ENCODE measurements at regions not wholly inside any gene's neighbourhood (a gene's known extent, or its start where the extent isn't known, plus 50 kb on each side); places are given as distances from the start of the nearest gene placed in this dataset.
"Not testable (repeated sequence)": the region's sequence is repeated elsewhere in the genome, so short reads cannot be mapped to it uniquely, and the experiment has no call there.

DNA sequence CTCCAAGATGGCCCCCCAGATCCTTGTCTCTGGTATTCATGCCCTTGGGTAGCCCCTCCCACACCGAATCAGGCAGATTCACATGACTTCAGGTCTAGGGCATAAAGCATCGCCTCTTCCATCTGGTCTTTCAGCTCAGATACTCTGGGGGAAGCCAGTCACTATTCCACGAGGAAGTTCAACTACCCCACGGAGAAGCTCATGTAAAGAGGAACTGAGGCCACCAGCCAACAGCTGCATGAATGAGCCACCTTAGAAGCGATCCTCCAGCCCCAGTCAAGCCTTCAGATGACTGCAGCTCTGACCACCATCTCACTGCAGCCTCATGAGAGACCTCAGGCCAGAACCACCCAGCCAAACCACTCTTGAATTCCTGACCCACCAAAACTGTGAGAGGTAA is 54.1 kb downstream of the SOCS3 start:
- no peak for DNase-seq

DNA sequence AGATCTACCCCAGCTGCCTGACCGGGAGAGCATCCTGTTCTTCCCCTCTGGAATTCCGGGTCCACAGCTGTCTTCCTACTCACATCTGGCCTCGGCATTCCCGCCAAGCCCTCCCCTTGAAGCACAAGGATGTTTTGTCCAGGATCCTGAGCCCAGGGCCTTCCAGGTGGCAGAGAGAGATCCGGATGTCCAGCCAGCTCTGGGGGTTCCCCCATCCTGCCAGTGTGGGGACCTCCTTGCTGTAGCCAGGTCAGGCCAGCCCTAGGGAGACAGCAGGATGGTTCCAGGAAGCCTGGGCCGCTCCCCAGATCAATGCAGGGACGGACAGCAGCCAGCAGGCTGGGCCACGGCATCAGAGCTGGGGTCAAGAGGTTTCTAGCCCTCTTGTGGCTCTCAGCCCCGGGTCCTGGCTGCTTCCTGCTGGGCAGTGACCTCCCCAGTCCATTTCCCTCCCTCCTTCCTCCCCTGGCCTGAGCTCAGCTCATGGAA is 55.3 kb downstream of the SOCS3 start:
- no peak for DNase-seq

DNA sequence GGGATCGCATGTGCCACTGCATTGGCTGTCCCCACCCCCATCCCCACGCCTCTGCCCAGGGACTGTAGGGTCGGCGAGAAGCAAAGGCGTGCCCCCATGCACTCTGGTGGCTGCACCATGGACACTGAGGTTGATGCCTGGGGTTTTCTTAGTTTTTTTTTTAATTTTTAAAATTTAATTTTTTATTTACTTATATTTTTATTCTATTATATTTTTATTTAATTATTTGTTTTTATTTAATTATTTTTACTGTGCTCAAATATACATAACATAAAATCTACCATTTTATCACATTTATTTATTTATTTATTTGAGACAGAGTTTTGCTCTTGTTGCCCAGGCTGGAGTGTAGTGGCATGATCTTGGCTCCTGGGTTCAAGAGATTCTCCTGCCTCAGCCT is 57.4 kb downstream of the SOCS3 start:
- no peak for DNase-seq

DNA sequence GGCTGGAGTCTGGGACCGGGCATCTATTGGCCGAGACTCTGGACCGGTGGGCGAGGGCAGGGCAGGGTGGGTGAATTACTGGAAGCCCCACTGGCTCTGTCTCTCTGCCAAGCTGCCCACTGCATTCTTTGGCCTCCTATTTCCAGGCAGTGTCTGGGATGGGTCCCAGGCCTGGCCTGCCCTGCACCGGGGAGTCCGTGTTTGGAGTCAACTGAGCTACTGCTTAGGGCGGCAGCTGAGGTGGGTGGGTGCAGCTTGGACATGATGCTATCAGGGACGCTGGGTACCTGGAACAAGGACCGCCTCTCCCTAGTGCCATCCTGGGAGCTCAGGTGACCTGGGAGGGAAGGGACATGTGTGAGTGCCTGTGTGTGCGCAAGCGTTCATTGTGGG is 58.1 kb downstream of the SOCS3 start:
- DNase-seq, result no peak

DNA sequence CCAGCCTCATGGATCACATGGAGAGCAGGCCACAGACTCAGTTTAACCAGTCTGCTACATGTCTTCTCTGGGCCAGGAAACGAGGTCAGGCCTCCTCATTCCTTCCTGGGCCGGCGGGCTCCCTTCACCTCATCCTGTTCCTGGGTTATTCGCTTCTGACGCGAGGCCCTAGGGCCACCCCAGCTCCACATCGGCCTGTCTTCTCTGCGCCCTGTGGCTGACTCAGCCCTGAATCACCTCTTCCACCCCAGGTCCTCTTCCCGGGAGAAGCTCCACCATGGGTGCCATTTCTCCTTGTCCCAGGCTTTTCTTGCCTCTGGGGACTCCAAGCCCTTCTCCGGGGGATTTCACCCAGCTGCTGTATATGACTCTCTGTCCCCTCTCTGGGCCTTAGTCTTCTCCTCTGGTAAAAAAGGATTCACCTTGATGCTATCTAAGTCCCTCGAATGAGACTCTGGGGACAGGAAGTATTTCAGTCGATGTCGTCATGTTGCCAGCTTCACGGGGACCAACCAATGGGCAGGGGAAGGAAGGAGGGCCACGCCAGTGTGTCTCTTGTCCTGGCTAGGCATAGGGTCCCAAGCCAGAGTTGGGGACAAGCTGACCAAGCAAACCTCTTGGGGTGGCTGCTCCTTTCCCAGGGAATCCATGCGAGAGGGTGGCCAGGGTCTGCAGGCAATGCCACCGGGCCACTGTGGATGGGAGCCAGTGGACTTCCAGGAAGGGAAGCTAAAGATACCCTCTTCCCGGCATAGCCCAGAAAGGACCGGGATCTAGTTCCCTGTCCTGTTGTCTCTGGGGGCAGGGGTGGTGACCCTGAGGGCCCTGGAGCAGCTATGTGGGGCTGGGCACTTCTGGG is 58.7 kb downstream of the SOCS3 start:
- DNase-seq, result no peak

DNA sequence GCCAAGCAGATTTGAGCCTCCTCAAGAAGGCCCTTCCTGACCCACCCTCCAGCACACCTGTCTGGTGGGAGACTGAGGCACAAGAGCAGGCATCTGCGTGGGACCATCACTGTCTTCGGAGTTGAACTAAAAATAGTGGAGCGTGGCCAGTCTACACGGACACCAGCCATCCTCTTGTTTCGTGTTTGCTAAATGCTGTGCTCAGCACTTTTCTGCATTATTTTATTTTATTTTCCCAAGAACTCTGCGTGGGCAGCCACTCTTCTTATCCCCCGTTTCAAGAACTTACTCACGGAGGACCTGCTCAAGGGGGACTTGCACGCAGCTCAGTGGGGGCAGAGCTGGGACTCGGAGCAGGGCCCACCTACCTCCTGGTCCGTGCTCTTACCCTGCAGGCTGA is 60.8 kb downstream of the SOCS3 start:
- no peak for DNase-seq

DNA sequence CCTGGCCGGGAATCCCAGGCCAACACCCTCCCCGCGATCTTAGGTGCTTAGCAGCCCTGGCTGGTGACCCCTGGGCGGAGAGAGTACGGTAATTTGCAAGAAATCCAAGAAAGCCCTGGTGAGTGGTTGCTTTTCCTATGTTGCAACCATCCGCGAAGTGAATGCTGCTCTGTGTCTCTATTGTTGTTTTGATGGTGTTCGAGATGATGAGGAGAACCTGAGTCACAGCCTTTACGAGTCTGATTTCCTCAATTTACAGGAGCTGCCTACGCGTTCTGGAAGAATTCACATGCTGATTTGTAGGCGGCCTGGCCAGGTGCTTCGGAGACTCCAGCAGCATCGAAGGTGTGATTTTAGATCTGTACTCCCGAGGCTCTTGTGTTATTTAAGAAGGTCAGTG is 63.3 kb downstream of the TMEM235 start:
- no peak for DNase-seq

DNA sequence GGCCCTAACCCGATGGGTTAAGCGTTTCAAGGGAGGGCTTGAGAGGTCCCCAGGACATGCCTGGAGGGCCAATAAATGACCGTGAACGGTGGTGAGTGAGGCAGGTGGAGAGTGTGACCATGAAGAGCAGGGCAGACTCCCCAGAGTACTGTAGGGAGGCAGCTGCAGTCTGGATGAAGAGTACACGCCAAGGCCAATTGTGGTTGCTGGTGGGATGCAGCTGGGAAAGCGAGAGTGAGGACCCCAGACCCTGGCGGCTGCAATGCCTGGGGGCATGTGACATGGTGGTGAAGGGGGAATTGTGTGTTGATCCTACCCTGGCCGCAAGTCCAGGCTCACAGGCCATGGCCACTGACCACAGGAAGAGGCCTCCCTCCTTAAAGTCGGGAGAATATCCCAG is 62.9 kb downstream of the TMEM235 start:
- DNase-seq, result no peak

DNA sequence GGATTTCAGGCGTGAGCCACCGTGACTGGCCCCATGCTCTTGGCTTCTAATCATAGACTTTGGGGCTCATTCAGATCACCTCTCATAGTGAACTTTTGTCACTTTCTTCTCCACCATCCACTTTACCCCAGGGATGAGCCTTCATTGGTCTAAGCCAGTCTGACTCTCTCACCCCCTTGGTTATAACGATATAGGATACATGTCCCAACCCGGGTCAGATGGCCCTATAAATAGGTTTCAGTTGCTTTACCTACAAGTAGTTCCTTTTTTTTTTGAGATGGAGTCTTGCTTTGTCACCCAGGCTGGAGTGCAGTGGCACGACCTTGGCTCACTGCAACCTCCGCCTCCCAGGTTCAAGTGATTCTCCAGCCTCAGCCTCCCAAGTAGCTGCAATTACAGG is 61.7 kb downstream of the TMEM235 start:
- not testable (repeated sequence) for DNase-seq

DNA sequence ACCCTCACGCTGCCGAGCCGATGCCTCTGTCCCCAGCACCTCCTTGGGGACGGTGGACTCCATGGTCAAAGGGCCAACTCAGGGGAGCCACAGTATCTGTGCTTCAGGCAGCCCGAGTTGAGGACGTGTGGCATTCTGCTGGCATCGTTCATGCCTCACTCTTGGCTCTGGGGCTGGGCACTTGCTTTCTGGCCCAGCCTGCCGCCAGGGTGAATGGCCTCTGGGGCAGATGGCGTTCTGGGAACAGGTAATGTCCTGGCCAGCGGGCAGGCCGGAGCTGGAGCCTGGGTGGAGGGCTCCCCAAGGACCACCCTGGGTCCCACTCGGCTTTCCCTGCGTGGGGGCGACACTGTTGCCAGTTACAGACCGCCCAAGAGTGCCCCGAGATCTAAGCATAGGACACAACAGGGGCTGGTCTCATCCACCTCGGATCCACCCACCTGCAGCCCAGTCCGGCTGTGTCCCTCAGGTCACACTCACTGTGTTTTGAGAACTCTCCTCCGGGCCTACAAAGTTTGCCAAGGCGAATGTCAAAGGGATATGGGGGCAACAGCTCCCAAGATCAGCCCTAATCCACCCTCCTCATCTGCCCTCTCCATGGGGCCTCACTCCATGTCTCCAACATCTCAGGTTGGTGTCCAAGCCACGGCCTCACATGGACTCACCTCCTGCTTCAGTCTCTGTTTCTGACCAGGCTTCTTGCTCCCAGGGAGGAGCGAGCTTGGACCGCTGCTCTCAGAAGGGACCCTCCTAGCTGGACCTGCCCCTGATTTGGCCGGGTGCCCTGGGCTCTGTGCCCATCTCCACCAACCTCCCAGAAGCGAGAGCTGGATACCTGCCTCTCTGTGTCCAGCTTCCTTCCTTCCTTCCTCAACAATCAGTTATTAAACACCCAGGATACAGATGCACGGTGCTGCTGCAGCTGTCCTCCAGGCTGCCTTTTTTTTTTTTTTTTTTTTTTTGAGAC is 60.8 kb downstream of the TMEM235 start:
- DNase-seq, result peak; percentile 28

DNA sequence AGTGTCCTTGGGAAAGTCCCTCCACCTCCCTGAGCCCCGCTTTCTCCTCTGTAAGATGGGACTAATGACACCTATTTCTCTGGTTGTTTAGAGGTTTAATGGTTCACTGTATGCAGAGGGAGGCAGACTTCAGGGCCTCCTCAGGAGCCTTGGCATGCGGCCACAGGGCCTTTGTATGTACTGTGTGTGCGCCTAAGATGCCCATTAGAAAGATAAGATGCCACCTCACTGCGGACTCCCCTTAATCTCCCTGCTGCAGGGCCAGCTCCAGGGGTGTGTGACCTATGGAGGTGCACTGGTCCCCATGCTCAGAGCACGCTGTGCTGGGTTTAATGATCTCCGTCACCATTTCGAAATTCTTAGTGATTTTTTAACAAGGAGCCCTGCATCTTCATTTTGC is 59.3 kb downstream of the TMEM235 start:
- no peak for DNase-seq
